HCT116 (cell line): ENCODE measurements at regions not wholly inside any gene's neighbourhood (a gene's known extent, or its start where the extent isn't known, plus 50 kb on each side); places are given as distances from the start of the nearest gene placed in this dataset.

Experiments
- ATAC-seq: fragments of 200-7000 bp; cut with Tn5 transposase; 2 replicates; pipeline ENCODE4 v1.9.1; 2020; ENCODE audit warnings: mild to moderate bottlenecking, moderate library complexity
- BruUV-seq: library from RNA; stranded (reverse); fragments of 400-500 nt; replicated peaks from 2 replicates; lab custom pipeline; 2021; lab: Mats Ljungman, UMichigan
- CTCF ChIA-PET: fragments of 300-600 bp; sonication (Branson Sonifier 250); formaldehyde crosslinking; loops from one replicate; lab custom pipeline; 2021; ENCODE audit warnings: antibody characterized with exemption; lab: Charles Lee
- POLR2A ChIA-PET: fragments of 300-600, 350-600 bp; sonication (Branson Sonifier 250); formaldehyde crosslinking; loops from one replicate; lab custom pipeline; 2021; ENCODE audit warnings: antibody characterized with exemption; lab: Charles Lee
- RAD21 ChIA-PET, 2 experiments: fragments of 300-600 bp; sonication (Branson Sonifier 250); formaldehyde crosslinking; loops; one replicate each; lab custom pipeline; 2023; ENCODE audit warnings: low total read pairs in 2 of 2; ENCODE audit not compliant: uncharacterized antibody in 2 of 2, unreplicated experiment in 2 of 2, low non-redundant PET in 1 of 2; lab: Charles Lee
- DNase-seq: peaks from one replicate; pipeline ENCODE4 v3.0.0-alpha.2; 2010; ENCODE audit warnings: low read depth, low spot score
- H2AFZ ChIP-seq: fragments of 200-600 bp; shearing (Covaris generic), sonication (generic); 2 replicates; pipeline ENCODE4 v1.6.1; 2017; ENCODE audit warnings: low read depth, mixed run types, mixed read lengths, antibody characterized with exemption, low read length; ENCODE audit not compliant: poor library complexity, severe bottlenecking
- H3K27ac ChIP-seq: 2 replicates; pipeline ENCODE4 v1.5.1; 2012; ENCODE audit warnings: low read depth, low read length
- H3K27me3 ChIP-seq: fragments of 200-600 bp; sonication (generic); 2 replicates; pipeline ENCODE4 v1.6.1; 2016; ENCODE audit warnings: mixed run types, low read length, mixed read lengths; ENCODE audit not compliant: insufficient read depth
- H3K36me3 ChIP-seq, 2 experiments: fragments of 200-500 bp in 1 of 2; fragments of 200-600 bp in 1 of 2; sonication (Bioruptor generic) in 1 of 2; sonication (generic) in 1 of 2; 2 replicates each; pipeline versions ENCODE4 v1.5.1 to v1.6.1; 2014 to 2016; ENCODE audit warnings: low read length in 2 of 2, inconsistent platforms in 1 of 2, mixed read lengths in 1 of 2, mixed run types in 1 of 2; ENCODE audit not compliant: insufficient read depth in 2 of 2, control insufficient read depth in 1 of 2
- H3K4me1 ChIP-seq, 2 experiments: fragments of 200-600 bp in 1 of 2; sonication (generic) in 1 of 2; 2 replicates each; pipeline versions ENCODE4 v1.5.1 to v1.6.1; 2012 to 2017; ENCODE audit warnings: low read length in 2 of 2, inconsistent platforms in 1 of 2, mild to moderate bottlenecking in 1 of 2, mixed read lengths in 1 of 2, mixed run types in 1 of 2, moderate library complexity in 1 of 2; ENCODE audit not compliant: insufficient read depth in 2 of 2, control insufficient read depth in 1 of 2
- H3K4me2 ChIP-seq: fragments of 200-600 bp; sonication (generic); 2 replicates; pipeline ENCODE4 v1.6.1; 2017; ENCODE audit warnings: mixed run types, low read length, mixed read lengths
- H3K4me3 ChIP-seq, 2 experiments: fragments of 200-600 bp in 1 of 2; sonication (generic) in 1 of 2; replicated peaks in 1 of 2; 2 replicates each; pipeline ENCODE4 v1.5.1; 2011 to 2016; ENCODE audit warnings: low read length in 2 of 2, control low read depth in 1 of 2, low read depth in 1 of 2, mild to moderate bottlenecking in 1 of 2, mixed read lengths in 1 of 2, mixed run types in 1 of 2
- H3K79me2 ChIP-seq: fragments of 200-600 bp; sonication (generic); 2 replicates; pipeline ENCODE4 v1.6.1; 2017; ENCODE audit warnings: mild to moderate bottlenecking, mixed run types, low read length, moderate library complexity, mixed read lengths; ENCODE audit not compliant: insufficient read depth
- H3K9ac ChIP-seq: fragments of 200-600 bp; sonication (generic); 2 replicates; pipeline ENCODE4 v1.6.1; 2016; ENCODE audit warnings: low read length, mixed read lengths
- H3K9me2 ChIP-seq: fragments of 200-600 bp; sonication (generic), shearing (Covaris generic); 2 replicates; pipeline ENCODE4 v1.6.1; 2017; ENCODE audit warnings: mixed run types, mild to moderate bottlenecking, moderate library complexity; ENCODE audit not compliant: insufficient read depth
- H3K9me3 ChIP-seq, 2 experiments: fragments of 200-500 bp in 1 of 2; fragments of 200-600 bp in 1 of 2; sonication (Bioruptor generic) in 1 of 2; sonication (generic) in 1 of 2; 2 replicates each; pipeline ENCODE4 v1.6.1; 2014 to 2017; ENCODE audit warnings: low read length in 2 of 2, mixed read lengths in 2 of 2, inconsistent platforms in 1 of 2, low read depth in 1 of 2, mild to moderate bottlenecking in 1 of 2, mixed run types in 1 of 2, moderate library complexity in 1 of 2; ENCODE audit not compliant: control insufficient read depth in 1 of 2, insufficient read depth in 1 of 2
- H4K20me1 ChIP-seq: fragments of 200-600 bp; sonication (generic), shearing (Covaris generic); 2 replicates; pipeline ENCODE4 v1.6.1; 2017; ENCODE audit warnings: mixed run types, mild to moderate bottlenecking, moderate library complexity; ENCODE audit not compliant: insufficient read depth
- CEBPB ChIP-seq: IDR thresholded peaks from 2 replicates; pipeline ENCODE4 v1.6.1; 2012; ENCODE audit warnings: low read depth
- EGR1 ChIP-seq: IDR thresholded peaks from 2 replicates; pipeline ENCODE4 v1.6.1; 2012; ENCODE audit warnings: low read depth
- EZH2 ChIP-seq: fragments of 200-600 bp; sonication (generic); IDR thresholded peaks from 2 replicates; pipeline ENCODE4 v1.6.1; 2017; ENCODE audit warnings: antibody characterized with exemption, mixed run types
- FOSL1 ChIP-seq: IDR thresholded peaks from 2 replicates; pipeline ENCODE4 v1.6.1; 2012; ENCODE audit warnings: low read depth
- REST ChIP-seq: IDR thresholded peaks from 2 replicates; pipeline ENCODE4 v1.6.1; 2012; ENCODE audit warnings: low read depth
- TCF7L2 ChIP-seq: IDR thresholded peaks from 2 replicates; pipeline ENCODE4 v1.7.0; 2011; ENCODE audit warnings: borderline replicate concordance, inconsistent platforms; ENCODE audit not compliant: insufficient read depth, insufficient read length; ENCODE audit errors: extremely low read depth
- intact Hi-C: fragments of 100-400 bp; cut with micrococcal nuclease; formaldehyde crosslinking; loops from 2 replicates; pipeline ENCODE4 v1.10.0; 2022

GRCh38 chr1:232223183-232223708, 406.7 kb downstream of the SIPA1L2 start (continued):
- no peak for TF ChIP-seq REST
- TF ChIP-seq FOSL1 = no peak
- TF ChIP-seq CEBPB = no peak
- TF ChIP-seq EZH2 = no peak

GRCh38 chr1:232222614-232223013, 407.3 kb downstream of the SIPA1L2 start:
- H3K4me1 ChIP-seq = peaks cover 0 to 10% of the 10 kb centered on the region in 2 experiments; a peak in 1 of 4 replicates
- H3K9me2 ChIP-seq = no peaks in the 10 kb centered on the region
- no peak overlapping the region for H3K4me2 ChIP-seq
- no peak for ATAC-seq
- H4K20me1 ChIP-seq = no peaks in the 10 kb centered on the region
- RAD21 ChIA-PET = no interaction called here
- no peaks in the 10 kb centered on the region for H3K36me3 ChIP-seq
- no peak overlapping the region for H3K4me3 ChIP-seq
- no peak for TF ChIP-seq CEBPB
- TF ChIP-seq TCF7L2 = no peak
- no peak for TF ChIP-seq EGR1
- TF ChIP-seq, all 23 proteins: peak for 0
- H3K27me3 ChIP-seq = no peaks in the 10 kb centered on the region
- intact Hi-C loops = no loop called here
- H3K9ac ChIP-seq = no peak overlapping the region
- no peak overlapping the region for H2AFZ ChIP-seq
- DNase-seq = no peak
- no peak overlapping the region for H3K27ac ChIP-seq
- CTCF ChIA-PET = no interaction called here
- BruUV-seq = no TSS peak
- H3K79me2 ChIP-seq = no peaks in the 10 kb centered on the region
- POLR2A ChIA-PET = no interaction called here
- H3K9me3 ChIP-seq = no peaks in the 10 kb centered on the region
